Sigmoid colon (tissue), 4 donors: ENCODE measurements at regions not wholly inside any gene's neighbourhood (a gene's known extent, or its start where the extent isn't known, plus 50 kb on each side); places are given as distances from the start of the nearest gene placed in this dataset.

Source experiments
- EP300 ChIP-seq, 4 donors: sonication (generic); formaldehyde crosslinking; IDR thresholded peaks; one replicate each; pipeline ENCODE4 v1.6.1; 2017; ENCODE audit warnings: antibody characterized with exemption in 4 of 4
- POLR2A ChIP-seq, 2 donors: fragments of 450-650 bp; IDR thresholded peaks; one replicate each; pipeline ENCODE4 v1.6.1; 2016; ENCODE audit warnings: antibody characterized with exemption in 2 of 2, mild to moderate bottlenecking in 2 of 2, moderate library complexity in 2 of 2
- POLR2AphosphoS5 ChIP-seq, 4 donors: sonication (generic); formaldehyde crosslinking; IDR thresholded peaks; one replicate each; pipeline ENCODE4 v1.6.1; 2017; ENCODE audit warnings: antibody characterized with exemption in 4 of 4
- TF ChIP-seq, protein P1 (sequence below), 4 experiments: fragments of 450-650 bp in 3 of 4; fragments of 200-600 bp in 1 of 4; IDR thresholded peaks; one replicate each; pipeline ENCODE4 v1.5.1; 2016 to 2019; ENCODE audit warnings: antibody characterized with exemption in 4 of 4, mild to moderate bottlenecking in 3 of 4, moderate library complexity in 2 of 4

DNA sequence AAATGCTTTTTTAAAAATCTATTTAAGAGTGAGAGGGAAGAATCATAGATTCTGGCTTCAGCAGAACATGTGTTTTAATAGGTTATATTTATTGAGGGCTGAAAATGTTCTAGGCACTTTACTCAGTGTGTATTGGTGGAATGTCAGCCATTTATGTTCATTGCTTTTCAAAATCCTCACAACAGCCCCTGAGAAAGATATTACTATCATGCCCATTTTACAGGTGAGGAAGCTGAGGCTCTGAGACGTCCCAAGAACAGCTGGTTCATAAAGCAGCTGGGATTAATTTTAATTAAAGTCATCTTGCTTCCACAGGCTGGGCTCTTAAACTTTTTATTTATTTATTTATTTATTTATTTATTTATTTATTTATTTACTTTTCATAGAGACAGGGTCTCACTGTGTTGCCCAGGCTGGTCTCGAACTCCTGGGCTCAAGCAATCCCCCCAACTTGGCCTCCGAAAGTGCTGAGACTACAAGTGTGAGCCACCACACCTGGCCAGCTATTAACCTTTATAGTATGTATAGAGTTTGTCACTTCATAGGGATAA, 364.6 kb downstream of the SHQ1 start:
- TF ChIP-seq POLR2AphosphoS5 (IDR thresholded peaks at IDR 0.05) (no peak), POLR2A (IDR thresholded peaks at IDR 0.05) (no peak), EP300 (IDR thresholded peaks at IDR 0.05) (no peak)
- TF ChIP-seq, protein P1, sequence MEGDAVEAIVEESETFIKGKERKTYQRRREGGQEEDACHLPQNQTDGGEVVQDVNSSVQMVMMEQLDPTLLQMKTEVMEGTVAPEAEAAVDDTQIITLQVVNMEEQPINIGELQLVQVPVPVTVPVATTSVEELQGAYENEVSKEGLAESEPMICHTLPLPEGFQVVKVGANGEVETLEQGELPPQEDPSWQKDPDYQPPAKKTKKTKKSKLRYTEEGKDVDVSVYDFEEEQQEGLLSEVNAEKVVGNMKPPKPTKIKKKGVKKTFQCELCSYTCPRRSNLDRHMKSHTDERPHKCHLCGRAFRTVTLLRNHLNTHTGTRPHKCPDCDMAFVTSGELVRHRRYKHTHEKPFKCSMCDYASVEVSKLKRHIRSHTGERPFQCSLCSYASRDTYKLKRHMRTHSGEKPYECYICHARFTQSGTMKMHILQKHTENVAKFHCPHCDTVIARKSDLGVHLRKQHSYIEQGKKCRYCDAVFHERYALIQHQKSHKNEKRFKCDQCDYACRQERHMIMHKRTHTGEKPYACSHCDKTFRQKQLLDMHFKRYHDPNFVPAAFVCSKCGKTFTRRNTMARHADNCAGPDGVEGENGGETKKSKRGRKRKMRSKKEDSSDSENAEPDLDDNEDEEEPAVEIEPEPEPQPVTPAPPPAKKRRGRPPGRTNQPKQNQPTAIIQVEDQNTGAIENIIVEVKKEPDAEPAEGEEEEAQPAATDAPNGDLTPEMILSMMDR (IDR thresholded peaks at IDR 0.05): no peak
